Upper lobe of left lung (tissue), 4 donors: ENCODE measurements at regions not wholly inside any gene's neighbourhood (a gene's known extent, or its start where the extent isn't known, plus 50 kb on each side); places are given as distances from the start of the nearest gene placed in this dataset.

Experiments used
- CTCF ChIP-seq, 6 experiments: fragments of 450-650 bp in 4 of 6; fragments of 200-600 bp in 2 of 6; sonication (generic) in 2 of 6; IDR thresholded peaks; one replicate each; pipeline ENCODE4 v1.5.1; 2016 to 2019; ENCODE audit warnings: antibody characterized with exemption in 6 of 6
- POLR2A ChIP-seq, 4 donors: fragments of 450-650 bp; IDR thresholded peaks; one replicate each; pipeline ENCODE4 v1.5.1; 2016 to 2017; ENCODE audit warnings: antibody characterized with exemption in 4 of 4, mild to moderate bottlenecking in 2 of 4
- POLR2AphosphoS5 ChIP-seq, 2 donors: sonication (generic); formaldehyde crosslinking; IDR thresholded peaks; one replicate each; pipeline ENCODE4 v1.5.1; 2017; ENCODE audit warnings: antibody characterized with exemption in 2 of 2

DNA sequence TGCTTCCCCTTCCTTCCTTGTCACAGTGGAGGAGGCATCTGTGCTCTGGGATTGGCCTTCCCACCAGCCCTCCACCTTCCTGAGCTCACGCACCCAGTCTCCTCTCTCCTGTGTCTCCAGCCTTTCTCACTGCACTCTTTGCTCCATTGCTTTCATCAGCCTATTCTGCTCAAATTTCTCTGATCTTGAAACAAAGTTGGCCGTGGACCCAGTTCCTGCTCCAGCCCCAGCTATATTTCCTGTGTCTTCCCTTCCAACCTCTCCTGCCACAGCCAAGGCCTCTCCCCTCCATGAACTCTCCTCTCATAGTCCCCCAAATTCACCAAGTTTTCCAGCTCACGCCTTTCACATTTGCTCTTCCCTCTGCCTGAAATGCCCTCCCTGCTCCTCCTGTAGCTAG lies 226.6 kb upstream of the AGAP1 start:
- TF ChIP-seq CTCF (IDR thresholded peaks at IDR 0.05) (no peak), POLR2A (IDR thresholded peaks at IDR 0.05) (no peak), POLR2AphosphoS5 (IDR thresholded peaks at IDR 0.05) (no peak)
